NCI-H2227 (cell line): ENCODE measurements at regions not wholly inside any gene's neighbourhood (a gene's known extent, or its start where the extent isn't known, plus 50 kb on each side); places are given as distances from the start of the nearest gene placed in this dataset.

Source experiments
- DNase-seq: peaks from one replicate; lab custom pipeline; 2025; ENCODE audit not compliant: unreplicated experiment; lab: John Stamatoyannopoulos, UW

DNA sequence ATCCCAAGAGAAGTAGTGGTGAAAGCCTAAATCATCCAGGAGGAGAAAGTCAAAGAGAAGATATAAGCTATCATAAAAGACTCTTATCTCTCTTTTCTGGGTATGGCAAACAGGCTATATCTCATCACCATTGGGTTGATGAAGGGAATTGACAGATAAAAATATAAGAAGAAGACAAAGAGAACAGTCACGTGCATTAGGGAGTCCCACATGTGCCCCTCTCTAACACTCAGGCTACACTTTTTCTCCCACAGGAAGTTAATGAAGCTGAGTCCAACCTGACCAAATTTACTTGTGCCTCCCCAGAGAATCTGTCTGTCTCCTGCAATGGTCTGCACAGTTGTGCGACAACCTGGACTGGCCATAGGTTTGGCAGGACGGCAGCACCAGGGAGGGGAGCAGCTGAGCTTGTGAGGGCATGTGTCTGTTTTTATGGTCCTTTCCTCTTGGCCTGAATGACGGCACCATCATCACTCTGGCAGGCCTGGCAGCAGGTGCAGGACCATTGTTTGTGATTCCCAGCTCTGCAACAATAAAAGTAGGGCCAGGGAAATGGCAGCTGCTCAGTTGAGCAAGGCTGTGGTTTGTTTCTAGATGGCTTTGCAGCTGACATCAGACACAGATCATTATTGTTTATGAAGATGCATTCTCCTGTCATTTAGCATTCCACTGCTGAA is 144.5 kb upstream of the MCHR2 start:
- DNase-seq: no peak

DNA sequence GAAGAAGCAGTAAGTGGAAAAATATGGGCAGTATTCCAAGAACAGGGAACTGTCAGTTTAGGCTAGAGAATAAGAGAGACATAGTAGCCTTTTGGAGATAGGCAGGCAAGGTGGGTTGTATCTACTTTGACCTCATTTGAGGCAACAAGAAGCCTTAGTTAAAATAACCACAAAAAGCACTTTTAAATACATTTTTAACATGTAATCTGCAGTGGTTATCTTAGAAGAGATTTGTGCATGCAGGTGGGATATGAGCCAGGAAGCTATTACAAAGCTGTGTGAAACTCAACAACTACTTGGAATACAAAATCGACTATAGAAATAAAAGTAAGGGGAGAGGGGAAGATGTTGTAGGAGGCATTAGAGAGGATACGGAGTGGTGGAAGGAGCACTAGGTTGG is 143.7 kb upstream of the MCHR2 start:
- DNase-seq: no peak

DNA sequence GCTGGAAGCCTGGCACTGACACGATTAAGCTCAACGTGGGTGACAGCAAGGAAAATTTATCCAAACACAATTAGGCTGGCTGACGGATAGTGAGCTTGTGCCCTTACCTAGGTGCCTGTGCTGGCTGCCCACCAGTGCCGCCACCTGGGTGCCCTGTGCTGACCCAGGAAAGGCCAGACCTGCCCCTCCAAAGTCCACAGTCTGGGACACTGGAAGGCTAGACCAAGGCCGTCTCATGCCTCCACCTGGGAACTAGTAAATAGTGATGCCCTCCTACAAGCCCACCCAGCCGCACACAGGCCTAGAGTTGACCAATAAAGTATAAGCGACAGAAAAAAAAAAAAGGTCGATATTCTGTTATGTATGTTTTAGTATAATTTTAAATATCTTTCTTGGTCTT is 142.6 kb upstream of the MCHR2 start:
- no peak for DNase-seq

DNA sequence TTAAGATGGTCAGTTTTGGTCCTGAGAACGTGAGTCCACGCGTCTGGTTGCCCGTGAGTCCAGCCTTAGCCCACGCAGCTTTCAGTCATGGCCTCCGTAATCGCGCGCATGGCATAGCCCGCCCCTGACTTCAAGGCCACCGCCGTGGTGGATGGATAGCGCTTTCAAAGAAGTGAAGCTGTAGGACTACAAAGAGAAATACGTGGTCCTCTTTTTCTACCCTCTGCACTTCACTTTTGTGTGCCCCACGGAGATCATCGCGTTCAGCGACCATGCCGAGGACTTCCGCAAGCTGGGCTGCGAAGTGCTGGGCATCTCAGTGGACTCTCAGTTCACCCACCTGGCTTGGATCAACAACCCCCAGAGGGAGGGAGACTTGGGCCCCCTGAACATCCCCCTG is 142.0 kb upstream of the MCHR2 start:
- no peak for DNase-seq

DNA sequence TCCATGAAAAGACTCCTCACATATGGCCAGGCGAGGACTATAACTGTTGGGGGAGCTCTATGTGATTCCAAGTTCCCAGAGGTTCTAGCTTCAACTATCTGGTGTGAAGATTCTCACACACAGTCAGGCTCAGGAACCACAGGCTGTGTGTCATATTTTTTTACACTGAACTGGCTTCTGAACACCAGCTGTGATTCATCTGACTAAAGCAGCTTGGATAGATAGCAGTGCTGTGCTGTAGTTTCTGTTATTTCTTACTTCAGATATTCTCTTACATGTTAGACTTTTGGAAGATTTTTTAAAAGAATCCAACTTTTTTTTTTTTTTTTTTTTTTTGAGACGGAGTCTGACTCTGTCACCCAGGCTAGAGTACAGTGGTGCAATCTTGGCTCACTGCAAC is 140.7 kb upstream of the MCHR2 start:
- DNase-seq: no peak

DNA sequence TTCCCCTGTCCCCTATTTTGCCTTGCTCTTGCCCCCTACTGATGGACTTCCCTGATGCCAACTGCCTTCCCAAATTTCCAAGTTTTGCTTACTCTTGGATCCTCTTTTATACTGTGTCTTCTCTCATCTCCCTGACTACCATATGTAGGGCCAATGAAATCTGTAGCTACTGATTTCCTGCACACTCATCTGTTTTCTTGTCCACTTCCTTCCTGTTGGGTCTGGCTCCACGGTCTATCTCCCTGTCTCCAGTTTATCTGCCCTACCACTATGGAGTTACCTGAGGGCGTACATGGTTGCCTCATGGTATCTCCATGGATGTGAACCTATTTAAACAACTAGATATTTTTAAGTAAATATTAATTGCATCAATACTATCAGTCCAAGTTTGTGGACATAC is 140.3 kb upstream of the MCHR2 start:
- no peak for DNase-seq

DNA sequence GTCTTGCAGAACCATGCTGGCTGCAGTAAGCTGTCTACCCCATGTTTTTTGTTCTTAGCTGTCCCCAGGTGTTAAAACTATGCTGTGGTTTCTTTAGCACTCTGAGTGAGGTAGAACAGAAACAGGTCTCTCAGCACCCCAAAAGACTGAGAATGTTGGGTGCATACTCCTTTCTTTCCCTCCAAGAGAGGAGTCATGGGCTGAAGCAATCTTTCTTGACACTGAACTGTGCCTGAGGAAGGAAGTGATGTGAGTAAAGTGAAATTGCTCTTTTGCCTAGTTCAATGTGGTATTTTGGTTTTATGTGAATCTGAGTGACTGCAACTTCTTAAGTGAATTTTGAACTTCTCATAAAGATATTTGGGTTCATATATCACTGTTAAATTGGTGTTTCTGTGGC is 138.0 kb upstream of the MCHR2 start:
- no peak for DNase-seq

DNA sequence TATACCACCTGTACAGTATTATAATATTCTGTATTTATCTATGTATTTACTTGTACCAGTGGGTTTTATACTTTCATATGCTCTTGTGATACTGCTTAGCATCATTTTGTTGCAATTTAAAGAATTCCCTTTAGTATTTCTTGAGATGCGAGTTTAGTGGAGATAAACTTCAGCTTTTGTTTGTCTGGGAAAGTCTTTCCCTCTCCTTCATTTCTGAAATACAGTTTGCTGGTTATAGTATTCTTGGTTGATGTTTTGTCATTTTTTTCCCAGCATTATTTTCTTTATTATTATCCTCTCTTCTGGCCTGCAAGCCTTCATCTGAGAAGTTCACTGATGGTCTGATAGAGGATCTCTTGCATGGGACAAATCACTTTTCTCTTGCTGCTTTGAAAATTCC is 136.6 kb upstream of the MCHR2 start:
- no peak for DNase-seq

DNA sequence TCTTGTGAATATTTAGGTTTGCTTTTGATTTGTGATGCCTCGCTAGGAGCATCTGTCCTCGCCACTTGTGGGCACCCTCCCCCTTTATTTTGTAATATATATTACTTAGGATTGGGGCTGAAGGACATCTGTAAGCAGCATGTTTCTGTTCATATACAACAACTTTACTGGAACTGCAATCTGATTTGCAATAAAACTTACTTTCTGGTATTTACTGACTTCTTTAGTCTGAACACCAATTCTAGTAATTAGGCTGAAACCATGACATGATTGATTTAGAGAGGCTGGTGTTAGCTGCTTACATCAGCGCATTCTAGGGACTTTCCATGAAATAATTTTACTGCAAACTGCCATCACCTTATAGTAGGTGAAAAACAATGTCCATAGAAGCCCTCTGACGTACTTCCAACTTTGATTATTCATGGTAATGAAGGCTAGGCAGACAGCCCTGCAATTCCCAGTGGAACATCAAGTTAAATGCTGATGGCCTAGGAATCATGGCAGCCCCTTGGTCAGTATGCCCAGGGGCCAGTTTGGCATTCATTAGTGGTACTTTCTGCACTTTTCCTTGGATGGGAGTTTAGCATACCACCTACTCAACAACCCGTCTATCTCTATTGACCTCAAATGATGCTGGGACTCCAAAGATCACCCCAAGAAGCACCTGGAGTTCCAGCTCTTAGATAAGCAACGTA is 132.9 kb upstream of the MCHR2 start:
- no peak for DNase-seq

DNA sequence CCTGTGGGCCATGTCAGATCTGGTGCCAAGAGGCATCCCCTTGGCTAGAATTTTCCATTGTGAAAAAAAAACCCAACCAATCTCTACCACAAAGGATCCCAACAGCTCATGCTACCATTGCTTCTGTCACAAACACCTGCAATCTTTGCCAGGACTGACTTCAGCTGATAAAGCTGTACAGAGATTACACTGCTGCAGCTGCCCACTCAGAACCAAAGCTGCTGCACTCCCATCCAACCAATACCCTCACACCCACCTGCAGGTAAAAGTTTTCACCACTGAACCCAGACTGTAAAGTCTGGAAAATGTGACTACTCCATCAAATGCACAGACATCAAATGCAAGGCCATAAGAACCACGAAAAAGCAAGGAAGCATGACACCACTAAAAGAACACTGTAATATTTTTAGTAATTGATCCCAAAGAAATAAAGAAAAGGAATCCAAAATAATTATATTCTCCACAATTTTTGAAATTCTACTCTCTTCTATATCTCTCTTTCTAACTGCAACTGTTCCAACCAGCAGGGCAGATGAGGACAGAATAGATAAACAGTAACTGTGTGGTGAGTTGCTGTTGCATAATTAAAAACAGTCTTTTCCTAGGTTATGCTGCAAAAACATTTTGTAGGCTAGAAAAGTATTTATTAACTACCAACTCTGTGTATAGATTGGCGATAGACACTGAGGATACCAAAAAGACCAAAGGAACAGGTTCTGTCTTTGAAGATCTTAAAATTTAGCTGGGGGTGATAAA is 128.0 kb upstream of the MCHR2 start:
- DNase-seq: no peak

DNA sequence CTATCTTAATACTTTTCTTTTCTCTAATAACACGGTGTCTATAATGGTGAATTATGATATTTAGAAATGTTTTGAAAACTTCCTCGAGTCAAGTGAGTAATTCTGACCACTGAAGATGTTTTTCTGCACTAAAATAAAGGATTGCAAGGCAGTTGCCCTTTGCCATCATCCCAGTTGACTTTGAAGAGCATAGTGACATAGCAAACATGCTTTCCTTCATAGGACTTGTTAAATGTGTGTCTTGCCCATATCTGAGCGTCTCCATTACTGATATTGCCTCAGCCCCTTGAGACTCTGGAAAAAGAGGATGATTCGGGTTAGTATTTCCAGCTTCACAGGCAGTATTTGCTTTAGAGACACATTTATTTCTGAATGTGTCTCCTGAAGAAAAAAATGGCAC is 125.2 kb upstream of the MCHR2 start:
- no peak for DNase-seq

DNA sequence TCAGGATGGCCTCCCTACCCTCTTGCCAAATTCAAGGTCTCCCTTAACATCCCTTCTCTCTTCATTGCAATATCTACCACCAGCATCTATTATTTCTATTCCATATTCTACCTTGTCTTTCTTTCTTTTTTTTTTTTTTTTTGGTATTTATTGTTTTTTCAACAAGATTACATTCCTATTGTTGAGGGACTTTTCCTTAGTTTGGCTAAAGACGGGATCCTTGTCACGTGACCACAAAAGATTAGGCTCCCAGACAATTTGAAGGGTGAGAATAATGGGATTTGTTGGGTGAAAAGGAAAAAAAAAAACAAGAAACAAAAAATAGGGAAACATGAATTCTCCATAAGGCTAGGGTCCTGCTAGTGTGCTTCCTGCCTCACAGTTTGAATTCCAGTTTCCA is 124.3 kb upstream of the MCHR2 start:
- DNase-seq: no peak

DNA sequence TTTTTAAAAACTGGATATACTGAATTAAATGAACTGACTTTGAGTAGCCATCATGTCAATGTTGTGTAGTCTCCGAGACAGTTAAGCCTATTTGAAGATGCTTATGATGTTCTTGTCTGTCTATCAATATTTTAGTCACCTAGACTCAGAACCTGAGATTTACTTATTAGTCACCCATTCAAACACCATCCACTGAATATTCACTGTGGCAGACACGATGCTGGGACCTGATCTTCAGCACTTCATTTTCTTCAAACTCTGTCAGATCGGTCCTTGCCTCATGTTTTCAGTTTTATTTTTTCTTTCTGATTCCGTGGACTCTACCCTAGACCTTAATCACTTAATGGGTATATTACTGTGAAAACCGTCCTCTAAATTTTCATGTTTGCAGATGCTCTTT is 123.7 kb upstream of the MCHR2 start:
- no peak for DNase-seq

DNA sequence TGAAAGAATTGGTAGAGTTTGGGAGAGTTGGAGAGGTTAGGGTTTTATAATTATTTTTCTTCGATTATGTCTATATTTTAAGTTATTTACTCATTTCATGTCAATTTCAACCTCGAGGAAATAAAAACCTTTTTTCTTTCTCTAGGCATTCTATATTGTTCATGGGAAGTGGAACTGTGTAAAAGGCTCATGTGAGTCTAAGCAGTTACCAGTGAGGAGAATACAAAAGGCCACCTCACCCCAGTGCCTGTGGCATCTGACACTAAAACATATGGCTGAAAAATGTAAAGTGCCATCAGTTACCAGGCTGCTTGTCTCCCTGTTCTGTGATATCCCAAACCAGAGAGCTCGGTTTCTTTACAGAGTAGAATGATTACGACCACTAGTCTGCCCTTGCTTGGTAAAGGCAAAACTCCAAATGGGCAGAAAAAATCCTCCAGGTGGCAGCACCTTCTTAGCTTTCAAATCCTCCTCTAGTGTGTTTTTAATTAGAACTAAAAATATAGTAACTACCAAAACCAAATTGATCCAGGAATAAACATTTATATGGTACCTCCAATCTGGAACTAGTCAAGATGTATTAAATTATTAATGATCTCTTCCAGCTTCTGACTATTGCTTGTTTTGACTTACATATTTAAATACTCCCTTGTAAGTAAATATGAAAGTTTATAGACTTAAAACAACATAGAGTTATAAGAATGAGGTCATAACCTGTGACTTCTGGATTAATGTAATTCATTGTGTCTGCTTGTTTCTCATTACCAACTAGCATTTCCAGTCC is 122.6 kb upstream of the MCHR2 start:
- peak; percentile 61 for DNase-seq

DNA sequence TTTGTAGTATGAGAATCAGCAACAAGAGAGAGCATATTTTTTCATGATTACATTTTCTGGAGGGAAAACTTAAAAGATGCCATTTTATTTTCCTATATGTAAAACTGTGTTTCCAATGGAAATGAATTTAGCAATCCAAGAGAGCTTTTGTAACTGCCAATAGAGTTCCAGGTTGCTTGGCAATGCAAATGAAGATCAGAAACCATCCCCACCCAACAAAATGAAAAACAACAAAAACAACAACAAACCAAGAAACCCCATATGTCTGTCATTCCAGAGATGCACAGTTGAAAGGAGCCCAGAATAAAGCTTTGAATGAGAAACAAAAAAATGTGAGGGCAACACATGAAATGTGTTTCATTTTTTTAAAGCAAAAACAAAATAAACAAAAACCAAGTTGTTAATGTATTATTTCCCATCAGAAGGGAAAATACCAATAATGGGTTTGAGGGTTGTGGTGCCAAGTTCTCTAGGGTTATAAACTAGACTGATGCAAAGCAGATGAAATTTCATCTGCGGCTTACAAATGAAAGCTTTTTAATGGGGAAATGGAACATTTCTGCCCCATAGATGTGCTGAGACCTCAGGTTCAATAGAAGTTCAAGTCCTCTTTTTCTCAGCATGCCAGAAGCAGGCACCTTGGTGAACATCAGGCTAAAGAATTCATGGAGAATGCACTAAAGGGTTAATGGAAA is 121.5 kb upstream of the MCHR2 start:
- no peak for DNase-seq

DNA sequence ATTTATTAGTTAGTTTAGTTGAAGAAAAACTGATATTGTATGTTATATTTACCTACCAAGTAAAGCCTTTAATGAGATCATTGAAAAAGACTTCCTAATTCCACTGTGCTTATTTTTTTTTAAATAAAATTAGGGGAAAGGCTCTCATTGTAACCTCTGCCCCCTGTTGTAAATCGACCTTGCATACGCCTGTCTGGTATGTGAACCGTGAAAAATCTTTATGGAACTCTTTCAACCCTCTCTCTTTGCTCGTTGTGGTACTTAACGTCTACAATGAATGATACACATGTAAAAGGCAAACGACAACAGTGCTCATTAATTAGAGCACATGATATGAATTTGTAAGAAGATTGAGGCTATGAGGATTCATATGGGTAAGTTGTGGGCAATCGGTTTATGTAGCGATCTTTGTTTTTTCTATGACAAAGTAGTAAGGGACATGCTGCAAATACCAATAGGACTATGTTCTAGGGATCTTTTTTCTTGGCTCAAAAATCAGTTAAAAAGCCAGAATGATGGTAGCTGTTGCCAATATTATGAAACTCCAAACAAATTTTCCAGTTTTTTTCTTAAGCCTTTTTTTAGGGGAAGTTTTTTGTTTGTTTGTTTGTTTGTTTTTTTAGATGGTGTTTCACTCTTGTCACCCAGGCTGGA is 119.0 kb upstream of the MCHR2 start:
- DNase-seq: no peak

DNA sequence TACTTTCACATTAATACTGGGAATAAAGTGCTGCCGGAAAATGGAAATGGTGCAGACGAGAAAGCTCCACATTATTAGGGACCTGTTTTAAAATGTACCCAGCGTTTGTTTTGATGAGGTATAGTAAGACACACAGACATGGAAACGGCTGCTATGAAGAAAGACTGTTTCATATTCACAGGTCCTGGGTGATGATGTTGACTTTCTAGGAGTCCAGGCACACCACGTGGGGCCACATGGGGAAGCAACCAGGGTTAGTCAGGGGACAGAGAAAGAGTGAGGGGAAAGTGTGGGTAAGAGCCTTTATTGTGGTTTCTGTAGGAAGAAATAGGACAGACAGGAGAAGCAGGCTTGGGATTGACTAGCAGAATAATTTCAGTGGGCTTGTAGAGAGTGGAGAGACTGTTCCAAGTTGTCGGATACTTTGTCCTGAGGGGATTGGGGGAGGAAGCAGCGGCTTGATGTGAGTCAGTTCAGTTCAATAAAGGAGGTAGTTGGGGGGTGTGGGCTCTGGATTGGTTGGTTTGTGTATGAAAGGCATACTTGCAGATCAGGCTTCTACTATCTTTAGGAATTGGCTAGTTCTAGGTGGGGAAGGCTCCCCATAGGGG is 112.0 kb upstream of the MCHR2 start:
- no peak for DNase-seq

DNA sequence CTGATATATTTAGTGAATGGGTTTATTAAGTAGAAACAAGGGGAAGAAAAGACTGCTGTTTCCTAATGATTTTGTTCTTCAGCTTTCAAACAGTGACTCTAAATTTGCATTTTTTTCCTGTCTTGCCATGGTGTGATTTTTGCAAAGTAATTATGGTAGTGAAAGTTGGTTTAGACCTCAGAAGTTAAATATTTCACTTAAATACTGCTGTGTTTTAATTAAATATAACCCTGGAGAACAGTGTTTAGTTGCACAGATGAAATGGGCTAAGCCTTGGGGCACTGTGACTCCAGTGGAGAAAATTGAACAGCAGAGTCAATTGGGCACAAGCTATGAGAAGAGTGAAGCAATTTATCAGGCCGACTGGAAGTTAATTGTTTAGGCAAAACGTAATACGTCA is 111.1 kb upstream of the MCHR2 start:
- no peak for DNase-seq

DNA sequence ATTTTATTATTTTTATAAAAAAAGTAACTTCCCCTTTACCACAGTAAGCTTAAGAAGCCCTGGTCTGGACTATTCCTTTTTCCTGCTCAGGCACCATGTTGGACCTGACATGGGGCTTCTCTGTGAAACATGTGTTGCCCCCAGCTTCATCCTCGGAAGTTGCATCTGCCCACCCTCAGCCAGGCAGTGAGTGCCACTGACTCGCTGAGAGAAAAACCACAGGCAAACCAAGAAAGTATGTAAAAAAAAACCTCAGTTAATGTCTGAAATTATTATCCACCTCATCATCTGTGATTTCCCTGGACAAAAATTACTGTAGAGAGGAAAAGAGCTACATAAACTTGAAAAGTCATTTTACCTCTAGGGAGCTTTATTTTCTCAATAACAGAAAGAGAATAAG is 109.9 kb upstream of the MCHR2 start:
- DNase-seq: no peak

DNA sequence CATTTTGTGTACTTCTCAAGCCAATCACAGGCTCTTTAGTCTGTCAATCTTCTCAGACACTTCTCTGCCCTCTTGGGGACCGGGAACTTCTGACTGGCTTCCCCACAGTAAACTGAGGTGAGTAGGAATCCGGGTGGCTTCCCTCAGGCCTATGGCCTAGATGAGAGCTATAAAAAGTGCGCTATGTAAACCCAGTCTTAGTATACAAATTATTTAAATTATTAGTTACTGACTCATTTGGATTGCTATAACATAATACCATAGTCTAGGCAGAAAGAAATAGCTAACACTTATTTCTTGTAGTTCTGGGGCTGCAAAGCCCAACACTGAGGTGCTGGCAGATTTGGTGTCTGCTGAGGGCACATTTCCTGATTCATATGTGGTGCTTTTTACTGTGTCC is 109.2 kb upstream of the MCHR2 start:
- DNase-seq: no peak
